ENCODE measurements at regions not wholly inside any gene's neighbourhood (a gene's known extent, or its start where the extent isn't known, plus 50 kb on each side); places are given as distances from the start of the nearest gene placed in this dataset.
"Not testable (repeated sequence)": the region's sequence is repeated elsewhere in the genome, so short reads cannot be mapped to it uniquely, and the experiment has no call there.

DNA sequence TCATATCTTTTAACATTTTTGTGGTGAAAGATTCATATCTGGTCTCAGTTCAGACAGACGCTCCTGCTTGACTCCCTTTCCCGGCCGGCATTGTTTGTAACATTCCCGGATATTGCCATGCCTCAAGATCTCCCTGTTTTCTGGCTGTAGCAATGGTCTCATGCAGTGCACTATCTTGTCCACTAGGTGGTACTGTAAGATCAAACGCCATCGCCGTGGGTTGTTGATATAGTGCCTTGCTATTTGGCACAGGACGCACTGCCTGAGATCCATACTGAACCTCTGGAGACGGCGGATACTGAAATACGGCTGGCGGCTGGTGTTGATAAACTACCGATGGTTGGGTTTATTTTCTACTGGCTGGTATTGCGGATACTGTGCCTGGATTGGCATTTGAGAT lies 218.6 kb downstream of the ADRA2C start:
- H3K9me3 ChIP-seq; H3K4me1 ChIP-seq (replicated peaks); H3K27me3 ChIP-seq (replicated peaks; ENCODE audit: insufficient read depth); H3K27ac ChIP-seq; H3K36me3 ChIP-seq; H3K4me3 ChIP-seq; DNase-seq (ENCODE audit: low spot score): not testable (repeated sequence)
- WGBS: under 1% methylated on average over 14 of the region's 14 CpGs
- intact Hi-C loops (cut with DNase I): loop anchor here (10.0 kb wide), 1 partner anchor 120 kb away; no protein-coding TSS in a partner anchor
- peak in 3 of 4 experiments; percentile 29 to 59 (median 57) for TF ChIP-seq CTCF (IDR thresholded peaks at IDR 0.05)

DNA sequence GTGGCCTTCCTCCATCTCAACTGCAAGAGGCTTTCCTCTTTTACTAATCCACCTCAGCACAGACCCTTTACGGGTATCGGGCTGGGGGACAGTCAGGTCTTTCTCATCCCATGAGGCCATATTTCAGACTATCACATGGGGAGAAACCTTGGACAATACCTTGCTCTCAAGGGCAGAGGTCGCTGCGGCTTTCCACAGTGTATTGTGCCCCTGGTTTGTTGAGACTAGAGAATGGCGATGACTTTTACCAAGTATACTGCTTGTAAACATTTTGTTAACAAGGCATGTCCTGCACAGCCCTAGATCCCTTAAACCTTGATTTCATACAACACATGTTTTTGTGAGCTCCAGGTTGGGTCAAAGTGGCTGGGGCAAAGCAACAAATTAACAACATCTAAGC lies 220.2 kb downstream of the ADRA2C start:
- H3K4me1 ChIP-seq (replicated peaks); H3K36me3 ChIP-seq; H3K27me3 ChIP-seq (replicated peaks; ENCODE audit: insufficient read depth); H3K4me3 ChIP-seq; H3K27ac ChIP-seq; H3K9me3 ChIP-seq; DNase-seq (ENCODE audit: low spot score): not testable (repeated sequence)
- WGBS: 89% methylated on average over 5 of the region's 5 CpGs
- intact Hi-C loops (cut with DNase I): loop anchor here (10.0 kb wide), 1 partner anchor 118 kb away; no protein-coding TSS in a partner anchor

DNA sequence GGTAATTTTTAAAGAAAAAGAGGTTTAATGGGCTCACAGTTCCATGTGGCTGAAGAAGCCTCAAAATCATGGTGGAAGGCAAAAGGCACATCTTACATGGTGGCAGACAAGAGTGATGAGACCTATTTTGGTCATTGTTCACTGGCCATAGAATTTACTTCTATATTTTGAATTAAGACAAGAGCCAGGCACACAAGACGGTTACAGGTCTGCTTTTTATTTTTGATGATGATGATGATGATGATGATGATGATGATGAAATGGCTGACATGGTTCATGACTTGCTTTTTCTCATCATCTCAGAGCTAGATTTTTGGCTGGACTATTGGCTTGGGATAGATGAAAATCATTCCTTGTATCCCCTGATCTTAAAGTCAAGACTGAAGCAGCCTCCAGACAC lies 229.3 kb downstream of the OTOP1 start:
- H3K27me3 ChIP-seq (replicated peaks; ENCODE audit: insufficient read depth); H3K27ac ChIP-seq; H3K9me3 ChIP-seq; H3K36me3 ChIP-seq; DNase-seq (ENCODE audit: low spot score); H3K4me1 ChIP-seq (replicated peaks); H3K4me3 ChIP-seq; intact Hi-C loops (cut with DNase I): not testable (repeated sequence)
- WGBS: 86% methylated on average over 1 of the region's 1 CpG

DNA sequence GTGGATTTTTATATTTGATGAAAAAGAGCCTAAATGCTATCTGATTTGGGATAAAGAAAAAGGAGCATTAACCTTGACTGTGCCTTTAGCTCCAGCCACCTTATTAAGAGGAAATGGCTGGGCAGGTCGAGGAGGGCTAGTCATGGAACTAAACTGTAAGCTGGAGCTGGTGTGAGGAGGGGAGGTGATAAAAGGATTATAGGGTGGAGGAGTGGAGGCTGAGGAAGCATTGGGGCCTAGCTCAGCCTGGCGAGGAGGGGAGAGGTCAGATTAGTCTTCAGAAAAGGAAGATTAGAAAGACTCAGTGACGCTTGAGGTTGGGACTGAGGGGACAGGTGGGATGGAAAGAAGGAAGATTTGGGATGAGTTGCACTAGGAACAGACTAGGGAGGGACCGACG lies 222.7 kb downstream of the OTOP1 start:
- intact Hi-C loops (cut with DNase I); H3K27ac ChIP-seq; H3K9me3 ChIP-seq; H3K4me3 ChIP-seq; DNase-seq (ENCODE audit: low spot score); H3K4me1 ChIP-seq (replicated peaks); H3K36me3 ChIP-seq; H3K27me3 ChIP-seq (replicated peaks; ENCODE audit: insufficient read depth): not testable (repeated sequence)
- WGBS: 80% methylated on average over 5 of the region's 5 CpGs

DNA sequence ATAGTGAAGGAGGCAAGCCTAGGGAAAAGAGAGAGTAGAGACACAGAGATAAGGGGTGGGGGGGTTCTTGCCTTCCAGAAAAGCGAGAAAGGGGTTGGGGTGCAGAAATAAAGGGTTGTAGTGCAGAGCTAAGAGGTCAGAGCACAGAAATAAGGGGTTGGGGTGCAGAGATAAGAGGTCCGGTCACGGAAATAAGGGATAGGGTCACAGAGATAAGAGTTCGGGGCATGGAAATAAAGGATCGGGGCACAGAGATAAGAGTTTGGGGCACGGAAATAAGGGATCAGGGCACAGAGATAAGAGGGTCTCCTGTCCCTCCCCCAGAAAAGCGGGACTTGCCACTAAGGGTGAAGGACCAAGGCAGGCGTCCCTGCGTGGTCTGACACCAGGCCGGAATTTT lies 222.0 kb downstream of the OTOP1 start:
- DNase-seq (ENCODE audit: low spot score); H3K36me3 ChIP-seq; H3K27ac ChIP-seq; H3K27me3 ChIP-seq (replicated peaks; ENCODE audit: insufficient read depth); H3K9me3 ChIP-seq; intact Hi-C loops (cut with DNase I); H3K4me1 ChIP-seq (replicated peaks); H3K4me3 ChIP-seq: not testable (repeated sequence)
- WGBS: 90% methylated on average over 10 of the region's 10 CpGs

DNA sequence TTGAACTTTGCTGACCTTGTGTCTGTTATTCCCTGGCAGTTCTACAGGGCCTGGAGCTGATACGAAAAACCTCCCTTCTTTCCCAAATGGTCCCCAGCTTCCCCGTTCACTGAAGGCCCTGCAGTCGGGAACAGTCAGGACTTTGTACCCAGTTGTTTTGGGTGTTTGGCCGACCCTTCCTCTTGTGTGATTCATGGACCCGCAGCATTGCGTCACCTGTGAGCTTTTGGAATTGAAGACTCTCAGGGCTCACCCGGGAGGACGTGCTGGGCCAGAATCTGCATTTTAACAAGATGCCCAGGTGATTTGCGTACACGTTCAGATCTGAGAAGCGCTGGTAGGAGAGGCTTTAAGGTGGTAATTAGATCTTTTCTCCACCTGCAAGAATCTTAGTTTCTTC lies 220.4 kb downstream of the OTOP1 start:
- H3K27ac ChIP-seq; H3K27me3 ChIP-seq (replicated peaks; ENCODE audit: insufficient read depth); H3K4me3 ChIP-seq; H3K36me3 ChIP-seq; DNase-seq (ENCODE audit: low spot score); intact Hi-C loops (cut with DNase I); H3K4me1 ChIP-seq (replicated peaks); H3K9me3 ChIP-seq: not testable (repeated sequence)
- WGBS: 63% methylated on average over 11 of the region's 11 CpGs

- H3K36me3 ChIP-seq; H3K4me3 ChIP-seq; H3K27ac ChIP-seq; H3K4me1 ChIP-seq (replicated peaks); H3K27me3 ChIP-seq (replicated peaks; ENCODE audit: insufficient read depth); DNase-seq (ENCODE audit: low spot score); H3K9me3 ChIP-seq; intact Hi-C loops (cut with DNase I): not testable (repeated sequence)
- 50% methylated on average over 7 of the region's 7 CpGs for WGBS
Observed at GRCh38 chr4:4019071-4019470, 207.7 kb downstream of the OTOP1 start.

GRCh38 chr4:4021161-4021560 lies 205.6 kb downstream of the OTOP1 start:
- H3K27ac ChIP-seq; DNase-seq (ENCODE audit: low spot score); H3K4me1 ChIP-seq (replicated peaks); H3K9me3 ChIP-seq; H3K36me3 ChIP-seq; H3K27me3 ChIP-seq (replicated peaks; ENCODE audit: insufficient read depth); intact Hi-C loops (cut with DNase I); H3K4me3 ChIP-seq: not testable (repeated sequence)
- WGBS: 89% methylated on average over 5 of the region's 15 CpGs

DNA sequence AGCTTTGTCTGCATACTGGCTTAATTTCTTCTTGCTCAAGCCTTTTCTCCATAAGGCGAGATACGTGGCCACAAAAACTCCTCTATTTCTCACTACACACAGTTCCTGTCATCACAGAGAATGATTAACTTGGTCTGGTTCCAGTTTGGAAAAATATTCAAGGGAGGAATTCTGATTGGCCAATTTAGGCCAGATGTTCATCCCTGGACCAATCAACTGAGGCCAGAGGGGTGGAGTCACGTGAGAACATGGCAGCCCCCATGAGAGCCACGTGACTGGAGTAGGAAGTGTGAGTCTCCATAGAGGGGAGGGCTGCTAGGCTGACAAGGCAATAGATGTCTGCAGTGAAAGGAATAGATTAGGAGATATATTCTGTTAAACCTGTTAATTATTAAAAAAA lies 200.0 kb downstream of the OTOP1 start:
- intact Hi-C loops (cut with DNase I); H3K9me3 ChIP-seq: not testable (repeated sequence)
- 78% methylated on average over 4 of the region's 4 CpGs for WGBS

DNA sequence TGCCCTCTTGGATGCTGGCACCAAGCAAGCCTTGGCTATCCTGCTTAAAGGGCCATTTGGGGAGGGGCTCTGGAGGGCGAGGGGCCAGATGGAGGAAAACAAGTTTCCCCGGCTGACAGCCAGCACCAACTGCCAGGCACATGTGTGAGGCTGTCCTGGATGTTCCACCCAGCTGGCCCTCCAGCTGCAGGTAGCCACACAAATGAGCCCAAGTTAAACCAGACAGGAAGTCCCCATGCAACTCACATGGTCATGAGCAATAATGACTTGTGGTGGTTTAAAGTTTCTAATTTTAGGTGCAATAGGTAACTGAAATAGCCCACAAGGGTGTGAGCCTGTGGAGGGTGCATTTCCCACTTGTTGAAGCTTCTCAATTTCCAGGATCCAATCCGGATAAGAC lies 198.0 kb downstream of the OTOP1 start:
- H3K4me1 ChIP-seq (replicated peaks); H3K27ac ChIP-seq; DNase-seq (ENCODE audit: low spot score); intact Hi-C loops (cut with DNase I); H3K9me3 ChIP-seq; H3K4me3 ChIP-seq; H3K36me3 ChIP-seq; H3K27me3 ChIP-seq (replicated peaks; ENCODE audit: insufficient read depth): not testable (repeated sequence)
- WGBS: 71% methylated on average over 3 of the region's 3 CpGs

More for the DNA sequence above, 200.0 kb downstream of the OTOP1 start:
- DNase-seq (ENCODE audit: low spot score); H3K4me1 ChIP-seq (replicated peaks); H3K27me3 ChIP-seq (replicated peaks; ENCODE audit: insufficient read depth); H3K4me3 ChIP-seq; H3K27ac ChIP-seq; H3K36me3 ChIP-seq: not testable (repeated sequence)

DNA sequence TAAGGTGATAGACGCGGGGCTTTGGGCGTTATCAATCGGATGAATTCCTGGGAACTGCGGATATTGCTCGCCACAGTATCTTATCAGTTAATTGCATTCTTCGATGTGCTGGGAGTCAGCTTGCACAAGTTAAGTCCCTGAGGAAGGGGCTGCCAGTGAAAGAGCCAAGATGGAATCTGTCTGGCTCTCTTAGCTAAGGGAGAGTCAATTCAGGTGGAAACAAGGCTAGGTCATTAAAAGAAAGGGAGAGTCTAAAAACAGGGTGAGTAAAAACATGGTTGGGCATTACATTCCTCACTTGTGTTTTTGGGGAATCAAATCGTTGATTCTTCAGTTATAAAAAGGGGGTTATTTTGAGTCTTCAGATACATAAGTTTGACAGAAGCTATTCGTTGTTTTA lies 196.2 kb downstream of the OTOP1 start:
- intact Hi-C loops (cut with DNase I); DNase-seq (ENCODE audit: low spot score): not testable (repeated sequence)
- 54% methylated on average over 9 of the region's 9 CpGs for WGBS

DNA sequence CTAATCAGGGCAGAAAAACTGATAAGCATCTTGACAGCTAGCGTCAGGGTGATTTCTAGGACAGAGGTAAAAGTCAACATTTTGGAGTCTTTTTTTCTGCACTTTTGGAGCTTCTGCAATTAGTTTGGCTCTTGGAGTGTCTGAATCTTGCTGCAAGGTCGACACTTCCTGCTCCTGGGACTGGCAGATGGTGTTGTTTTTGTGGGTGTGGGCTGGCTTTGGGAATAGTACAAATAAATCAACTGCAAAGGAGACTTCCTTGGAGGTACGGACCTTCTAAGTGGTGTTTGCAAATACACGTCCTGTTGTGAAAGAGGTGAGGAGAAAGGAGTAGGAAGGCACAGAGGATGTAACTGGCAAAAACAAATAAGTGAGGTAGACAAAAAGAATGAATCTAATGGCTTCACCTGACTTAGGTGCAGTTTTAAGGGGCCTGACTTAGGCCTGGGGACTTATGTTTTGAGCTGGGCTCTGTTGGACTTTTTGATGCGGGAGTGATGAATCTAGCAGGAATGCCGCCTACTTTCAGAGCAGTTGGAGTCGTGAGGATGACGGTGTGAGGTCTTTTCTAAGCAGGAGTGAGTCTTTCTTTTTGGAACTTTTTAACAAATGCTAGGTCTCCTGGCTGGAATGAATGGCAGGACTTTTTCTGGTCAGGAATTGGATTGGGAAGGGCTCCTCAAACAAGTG lies 195.1 kb downstream of the OTOP1 start:
- H3K4me1 ChIP-seq (replicated peaks); H3K4me3 ChIP-seq; H3K36me3 ChIP-seq; H3K9me3 ChIP-seq; intact Hi-C loops (cut with DNase I); H3K27ac ChIP-seq; DNase-seq (ENCODE audit: low spot score); H3K27me3 ChIP-seq (replicated peaks; ENCODE audit: insufficient read depth): not testable (repeated sequence)
- WGBS: 59% methylated on average over 8 of the region's 8 CpGs

More for the DNA sequence above, 196.2 kb downstream of the OTOP1 start:
- not testable (repeated sequence) for H3K27me3 ChIP-seq (replicated peaks; ENCODE audit: insufficient read depth); H3K27ac ChIP-seq; H3K36me3 ChIP-seq; H3K4me3 ChIP-seq; H3K9me3 ChIP-seq; H3K4me1 ChIP-seq (replicated peaks)

Measured in prostate gland (tissue), 2 donors.